NCI-H1092 (cell line): ENCODE measurements at regions not wholly inside any gene's neighbourhood (a gene's known extent, or its start where the extent isn't known, plus 50 kb on each side); places are given as distances from the start of the nearest gene placed in this dataset.

Experiments
- DNase-seq: peaks from one replicate; lab custom pipeline; 2025; lab: John Stamatoyannopoulos, UW

DNA sequence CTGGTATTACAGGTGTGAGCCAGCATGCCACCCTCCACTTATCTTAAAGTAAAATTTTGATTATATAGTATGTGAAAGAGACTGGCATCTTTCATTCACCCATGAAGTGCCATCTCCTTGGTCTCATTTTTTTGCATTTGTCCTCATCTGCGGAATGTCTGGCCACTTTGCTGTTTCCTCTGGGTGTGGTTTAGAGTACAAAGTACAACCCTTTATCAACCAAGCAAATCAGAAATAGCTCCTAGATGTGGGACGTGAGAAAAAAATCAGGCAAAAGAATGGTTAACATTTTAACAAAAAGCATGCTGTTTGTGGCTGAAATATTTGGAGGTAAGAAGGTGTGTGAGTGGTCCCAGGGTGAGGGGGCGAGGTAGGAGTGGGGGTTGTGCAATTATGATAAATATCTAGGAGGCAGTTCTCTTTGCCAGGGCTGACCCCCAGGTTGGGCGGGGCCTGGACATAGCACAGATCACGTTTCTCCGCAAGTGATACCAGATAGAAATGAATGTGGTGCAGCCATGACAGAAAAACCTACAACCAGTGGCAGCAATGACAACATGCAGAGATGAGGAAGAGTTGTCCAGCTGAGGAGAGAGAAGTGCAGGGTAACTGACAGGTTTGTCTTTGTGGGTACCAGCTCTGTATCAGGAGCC is 115.8 kb upstream of the SERTAD2 start:
- DNase-seq = no peak

DNA sequence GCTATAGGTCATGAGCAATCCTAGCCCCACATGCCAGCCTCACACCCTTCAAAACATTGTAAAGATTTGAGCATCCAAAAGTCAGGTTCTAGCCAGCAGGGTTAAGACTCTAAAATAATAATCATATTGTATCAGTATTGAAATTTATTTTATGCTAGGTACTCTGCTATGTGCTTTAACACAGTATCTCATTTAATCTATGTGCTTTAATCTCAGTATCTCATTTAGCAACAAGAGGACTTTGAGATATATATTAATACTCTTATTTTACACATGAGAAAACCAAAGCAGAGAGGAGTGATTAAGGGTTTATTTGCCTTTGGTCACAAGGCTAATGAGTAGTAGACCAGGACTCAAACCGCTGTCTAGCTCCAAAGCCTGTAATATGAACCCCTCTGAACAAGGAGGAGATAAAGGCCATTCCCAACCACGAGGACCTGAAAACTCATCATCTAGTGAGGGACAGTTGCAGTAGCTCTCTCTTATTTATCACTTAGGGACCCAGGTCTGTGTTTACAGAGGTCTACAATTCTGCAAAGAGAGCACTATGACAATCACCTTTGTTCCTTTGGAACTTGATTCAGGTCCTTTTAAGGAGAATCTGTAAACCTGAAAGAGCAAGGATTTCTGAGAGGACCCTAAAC is 116.5 kb upstream of the SERTAD2 start:
- no peak for DNase-seq

DNA sequence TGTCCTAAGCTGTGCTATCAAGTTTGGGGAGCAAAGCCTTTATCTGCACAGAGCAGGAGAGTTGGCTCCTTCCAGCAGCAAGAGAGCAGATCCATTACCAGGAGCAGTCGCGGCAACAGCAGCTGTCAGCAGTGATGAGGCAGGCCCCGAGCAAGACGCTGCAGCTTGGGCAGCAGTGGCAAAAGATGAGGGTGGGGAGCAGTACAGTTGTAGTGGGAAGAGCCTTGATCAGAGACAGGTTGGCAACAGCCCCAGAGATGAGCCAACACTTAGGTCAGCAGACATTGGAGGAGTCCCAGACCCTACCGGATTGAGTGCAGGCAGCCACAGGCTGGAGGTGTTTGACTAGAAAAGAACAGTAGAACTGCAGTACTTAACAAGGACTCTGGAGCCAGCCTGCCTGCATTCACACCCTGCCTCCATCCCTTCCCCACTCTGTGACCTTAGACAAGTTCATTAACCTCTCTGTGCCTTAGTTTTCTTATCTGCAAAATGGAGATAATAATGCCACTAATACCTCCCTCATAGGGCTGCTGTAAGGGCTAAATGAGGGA is 117.1 kb upstream of the SERTAD2 start:
- DNase-seq = no peak

DNA sequence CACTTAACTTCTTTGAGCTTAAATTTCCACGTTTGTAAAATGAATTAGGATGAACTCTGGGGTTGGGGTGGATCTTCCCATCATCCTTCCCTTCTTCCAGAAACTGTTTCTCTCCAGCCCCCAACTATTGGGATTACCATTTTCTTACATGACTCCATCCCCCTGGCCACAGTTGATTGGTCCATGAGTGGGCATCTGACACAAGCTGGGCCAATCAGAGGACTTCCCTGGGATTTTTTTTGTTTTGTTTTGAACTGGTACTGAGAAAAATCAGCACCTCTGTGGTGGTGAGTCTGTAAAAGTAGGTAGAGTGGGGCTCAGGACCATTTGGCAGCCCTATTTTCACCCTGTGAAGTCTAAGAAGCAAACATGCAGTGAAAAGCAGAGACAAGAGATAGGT is 118.0 kb upstream of the SERTAD2 start:
- DNase-seq = no peak

DNA sequence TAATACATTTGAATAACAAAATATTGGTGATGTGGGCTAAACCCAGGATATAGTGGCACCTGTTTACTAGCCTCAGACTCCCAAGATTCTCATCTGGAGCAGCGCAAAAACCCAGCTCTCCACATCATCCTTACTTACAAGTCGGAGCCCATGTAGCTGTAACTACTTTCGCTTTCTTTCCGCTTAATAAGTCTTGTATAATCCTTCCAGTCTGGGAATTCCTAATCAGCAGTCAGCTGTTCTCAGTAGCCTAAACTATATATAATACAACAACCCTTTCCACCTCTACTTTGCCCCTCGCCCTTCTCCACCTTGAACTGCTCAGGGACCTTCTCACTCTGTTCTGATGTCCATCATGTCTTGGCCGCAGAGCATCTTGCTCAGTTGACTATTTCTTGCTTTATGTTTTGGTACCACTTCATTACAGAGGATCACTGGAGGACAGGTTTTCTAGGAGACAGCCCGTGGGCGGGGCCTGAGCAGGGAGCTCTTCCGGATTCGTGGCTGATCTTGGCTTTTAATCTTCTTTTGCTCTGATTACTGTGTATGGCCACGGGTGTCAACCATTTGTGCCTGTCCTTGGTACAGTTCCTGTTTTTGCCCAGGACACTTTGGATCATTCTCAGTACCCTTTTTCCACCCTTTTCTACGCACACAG is 119.9 kb upstream of the SERTAD2 start:
- no peak for DNase-seq

DNA sequence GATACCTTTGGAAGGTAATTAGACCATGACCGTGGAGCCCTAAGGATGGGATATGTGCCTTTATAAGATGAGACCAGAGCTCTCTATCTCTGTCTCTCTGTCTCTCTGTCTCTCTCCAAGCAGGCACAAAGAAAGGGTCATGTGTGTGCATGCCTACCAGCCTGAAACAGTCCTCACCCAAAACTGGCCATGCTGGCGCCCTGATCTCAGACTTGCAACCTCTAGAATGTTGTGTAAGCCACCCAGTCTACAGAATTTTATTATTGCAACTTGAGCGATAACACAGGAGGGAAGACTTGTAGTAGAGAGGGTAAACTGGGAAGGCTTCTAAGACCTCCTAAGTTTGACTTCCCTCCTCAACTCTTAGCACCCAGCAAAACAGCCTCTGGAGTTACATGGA is 124.1 kb upstream of the SERTAD2 start:
- no peak for DNase-seq

DNA sequence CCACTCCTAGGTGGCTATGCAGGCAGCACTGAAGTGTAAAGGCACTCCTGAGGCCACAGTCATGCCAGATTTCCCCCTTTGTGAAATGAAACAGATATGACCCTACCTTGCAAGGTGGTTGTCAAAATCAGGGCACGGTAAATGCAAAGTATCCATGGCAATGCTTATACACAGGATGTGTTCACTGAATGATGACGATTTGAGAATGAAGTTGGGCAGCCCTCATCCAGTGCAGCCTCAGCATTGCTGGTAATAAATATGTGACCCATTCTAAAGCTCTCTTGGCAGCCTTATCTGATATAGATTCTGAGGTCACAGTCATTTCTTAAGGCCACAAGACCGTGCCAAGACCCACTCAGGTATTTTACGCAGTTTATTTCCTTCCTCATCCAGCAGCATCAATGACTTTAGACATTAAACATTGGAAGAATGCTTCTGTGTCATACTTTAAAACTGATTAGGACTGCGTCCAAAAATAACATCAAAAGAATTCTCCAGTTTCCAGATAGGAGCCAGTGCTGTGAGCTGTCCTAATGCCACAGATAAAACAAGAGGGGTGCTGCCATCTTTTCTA is 125.5 kb upstream of the SERTAD2 start:
- DNase-seq = no peak

DNA sequence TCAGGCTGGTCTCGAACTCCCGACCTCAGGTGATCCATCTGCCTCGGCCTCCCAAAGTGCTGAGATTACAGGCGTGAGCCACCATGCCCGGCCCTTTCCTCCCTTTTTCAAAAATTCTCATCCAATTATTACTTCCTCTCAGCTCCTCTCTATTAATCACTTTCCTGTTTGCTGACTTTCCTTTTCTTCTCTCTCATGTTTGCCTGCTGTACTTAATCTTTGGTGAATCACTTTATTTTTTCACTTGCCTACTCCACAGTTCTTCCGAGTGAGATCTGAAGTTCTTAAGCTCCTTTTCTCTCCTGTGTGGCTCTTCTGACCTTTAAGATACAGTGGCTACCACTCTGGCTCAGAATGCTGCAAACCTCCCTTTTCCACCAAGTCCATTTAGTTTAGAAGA is 126.3 kb upstream of the SERTAD2 start:
- no peak for DNase-seq

DNA sequence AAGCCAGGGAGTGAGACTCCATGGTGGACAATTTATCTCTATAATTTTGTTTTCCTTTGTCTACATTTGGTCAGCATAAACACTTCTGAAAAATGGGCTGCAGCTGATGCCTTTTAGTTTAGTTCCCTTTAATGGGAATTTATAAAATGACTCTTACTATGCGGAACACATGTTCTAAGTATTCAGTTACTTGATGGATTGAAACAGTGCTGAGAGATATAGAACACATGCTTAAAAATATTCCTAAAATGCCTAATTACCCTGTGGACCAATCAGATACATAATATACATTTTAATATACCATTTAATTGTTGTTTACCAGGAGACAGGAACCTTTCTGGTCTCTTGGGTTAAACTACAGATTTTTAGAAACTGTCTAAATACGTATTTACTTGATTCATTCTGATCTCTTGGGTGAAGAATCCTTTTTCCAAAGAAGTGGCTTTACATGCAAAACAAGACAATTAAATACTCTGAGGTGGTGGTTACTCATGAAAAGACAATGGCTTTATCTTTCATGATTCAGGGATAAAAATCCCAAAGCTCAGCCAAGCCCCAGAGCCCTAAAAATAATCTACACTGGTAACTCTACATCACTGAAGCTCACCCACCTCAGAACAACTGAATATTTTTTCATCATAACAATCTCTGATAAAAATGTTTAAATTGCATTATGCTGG is 128.1 kb upstream of the SERTAD2 start:
- DNase-seq = no peak

DNA sequence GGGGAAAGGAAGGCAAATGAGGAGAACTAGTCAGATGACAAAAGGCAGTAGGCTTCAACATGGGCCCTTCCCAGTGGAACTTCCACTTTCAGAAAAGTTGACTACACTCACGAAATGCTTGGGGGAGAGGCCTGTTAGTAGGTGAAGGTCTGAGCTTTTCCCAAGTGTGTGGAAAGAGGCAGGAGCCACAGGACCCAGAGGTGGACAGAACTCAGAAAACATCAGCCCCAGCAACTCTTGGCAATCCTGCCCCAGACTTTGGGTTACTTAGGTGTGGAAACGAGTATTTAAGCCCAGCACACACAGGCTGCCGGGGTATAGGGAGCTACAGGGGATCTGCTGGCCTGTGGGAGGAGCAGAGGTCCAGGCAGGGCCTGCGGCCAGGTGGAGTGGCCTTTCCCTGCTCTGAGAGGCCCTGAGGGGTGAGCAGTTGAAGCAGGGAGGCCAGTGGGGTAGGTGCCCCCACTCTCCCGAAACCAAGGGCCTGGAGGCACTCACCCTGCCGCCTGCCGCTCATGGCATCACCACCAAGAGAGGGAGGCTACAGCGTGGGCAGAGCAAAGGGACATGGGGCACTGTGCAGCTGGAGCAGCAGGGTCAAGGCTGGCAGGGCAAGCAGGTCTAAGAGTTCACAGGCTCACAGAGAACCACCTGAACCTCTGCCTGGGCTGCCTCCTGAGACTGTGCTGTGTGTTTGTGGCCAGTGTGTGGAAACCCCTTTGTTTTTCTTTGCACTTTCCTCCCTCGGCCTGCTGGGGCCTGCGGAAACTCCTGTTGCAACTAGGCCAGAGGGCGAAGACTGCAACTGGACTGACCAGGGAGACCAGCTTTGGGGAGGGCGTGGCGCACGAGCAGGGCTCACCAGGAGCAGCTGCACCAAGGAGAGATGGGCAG is 130.7 kb upstream of the SERTAD2 start:
- DNase-seq = no peak

DNA sequence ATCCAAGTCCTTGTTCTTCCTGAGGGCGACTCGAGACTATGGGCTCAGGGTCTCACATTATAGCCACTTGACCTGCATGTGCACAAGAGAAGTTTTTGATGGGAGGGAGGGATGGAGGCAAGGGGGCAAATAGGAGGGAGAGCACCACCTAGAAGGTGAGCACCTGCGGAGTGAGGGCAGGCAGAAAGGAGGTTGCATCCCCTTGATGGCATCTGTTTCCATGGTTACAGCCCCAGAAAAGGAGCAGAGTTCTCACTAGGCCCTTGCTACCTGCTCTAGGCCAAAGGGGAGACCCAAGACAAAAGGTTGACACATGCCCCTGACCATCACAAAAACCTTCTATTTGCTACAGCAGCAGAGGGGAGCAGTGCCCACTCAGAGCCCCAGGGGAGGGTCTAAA is 131.5 kb upstream of the SERTAD2 start:
- no peak for DNase-seq

DNA sequence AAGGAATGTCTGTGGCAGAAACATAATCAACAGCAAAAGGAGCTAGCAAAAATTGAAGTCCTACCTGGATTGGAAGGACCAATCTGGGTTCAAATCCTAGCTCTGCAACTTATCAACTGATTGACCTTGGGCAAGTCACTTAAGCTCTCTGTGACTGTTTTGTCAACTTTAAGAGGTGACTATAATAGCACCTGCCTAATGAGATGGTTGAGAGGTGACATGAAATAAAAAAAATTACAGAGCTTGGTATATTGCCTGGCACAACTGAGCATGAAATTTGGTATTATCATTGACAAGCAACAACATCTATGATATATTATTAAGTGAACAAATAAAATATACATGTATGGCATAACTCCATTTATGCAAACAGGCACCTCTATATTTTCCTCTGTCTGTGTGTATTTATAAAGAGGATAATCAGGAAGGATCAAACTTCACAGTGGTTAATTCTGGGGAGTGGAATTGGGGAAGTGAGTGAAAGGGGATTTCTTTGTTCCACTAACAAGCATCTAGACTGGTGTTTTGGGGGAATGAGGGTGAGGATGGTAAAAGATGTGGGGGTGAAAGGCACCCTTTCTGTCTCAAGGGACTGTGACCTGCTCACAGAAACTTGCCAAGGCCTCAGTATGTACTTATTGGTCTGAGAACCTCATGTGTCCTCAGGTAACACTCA is 132.8 kb upstream of the SERTAD2 start:
- DNase-seq = no peak

DNA sequence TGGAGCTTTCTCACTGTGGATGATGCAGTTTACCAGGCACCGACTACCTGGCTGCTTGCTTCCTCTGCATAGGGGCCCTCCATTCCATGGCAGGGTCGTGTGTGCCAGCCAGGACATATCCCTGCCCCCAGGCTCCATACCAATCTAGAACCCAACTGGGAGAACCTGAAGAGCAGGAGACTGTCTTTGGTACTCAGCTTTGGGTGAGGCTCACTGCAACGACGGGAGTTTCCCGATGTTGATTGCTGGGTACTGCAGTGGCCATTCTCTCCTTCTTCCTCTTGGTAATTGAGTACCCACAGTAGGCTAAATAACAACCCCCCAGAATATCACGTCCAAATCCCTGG is 133.3 kb upstream of the SERTAD2 start:
- no peak for DNase-seq

DNA sequence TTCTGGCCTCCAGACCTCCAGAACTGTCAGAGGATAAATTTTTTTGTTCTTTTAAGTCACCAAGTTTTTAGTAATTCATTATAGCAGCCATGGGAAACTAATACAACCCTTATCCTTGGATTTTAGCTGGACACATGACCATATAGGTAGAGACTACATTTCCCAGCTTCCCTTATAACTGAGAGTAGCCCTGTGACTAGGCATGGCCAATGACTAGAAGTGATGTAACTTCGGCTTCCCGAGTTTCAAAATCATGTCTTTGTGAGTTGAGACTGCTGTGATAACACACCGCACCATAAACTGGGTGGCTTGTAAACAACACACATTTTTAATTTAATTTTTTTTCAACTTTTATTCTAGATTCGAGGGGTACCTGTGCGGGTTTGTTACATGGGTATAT is 134.0 kb upstream of the SERTAD2 start:
- no peak for DNase-seq

DNA sequence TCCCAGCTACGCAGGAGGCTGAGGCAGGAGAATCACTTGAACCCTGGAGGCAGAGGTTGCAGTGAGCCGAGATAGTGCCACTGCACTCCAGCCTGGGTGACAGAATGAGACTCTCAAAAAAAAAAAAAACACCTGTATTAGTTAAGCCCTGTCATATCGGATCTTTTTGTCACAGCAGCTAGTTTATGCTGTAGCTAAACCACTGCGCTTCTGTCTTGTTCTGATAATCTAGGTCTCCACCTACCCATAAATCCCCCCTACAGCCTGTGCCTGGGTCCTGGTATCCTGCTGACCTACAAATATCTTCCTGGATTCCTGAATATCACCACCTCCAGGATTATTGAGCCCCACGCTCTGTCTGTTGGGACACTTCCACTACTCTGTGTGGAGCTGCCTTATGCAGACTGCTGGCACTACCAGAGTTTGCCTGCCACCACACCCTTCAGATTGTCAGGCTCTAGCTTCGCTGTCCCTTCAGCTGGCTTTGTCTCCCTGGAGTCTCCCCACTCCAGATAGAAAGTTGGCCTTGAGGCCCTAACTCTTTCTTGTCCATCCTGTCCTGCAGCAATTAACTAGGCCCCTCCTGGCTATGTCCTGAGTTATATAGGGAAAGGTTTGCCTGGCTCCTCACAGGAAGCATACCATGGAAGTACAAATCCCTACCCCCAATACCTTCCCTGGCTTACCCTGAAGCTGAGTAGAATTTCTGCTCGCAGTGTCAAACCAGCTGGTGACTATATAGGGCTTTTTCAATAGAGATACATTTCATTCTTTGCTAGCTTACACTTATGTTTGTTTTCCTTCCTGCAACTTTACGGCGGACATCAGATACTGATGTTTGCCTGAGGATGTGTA is 136.0 kb upstream of the SERTAD2 start:
- DNase-seq = no peak

DNA sequence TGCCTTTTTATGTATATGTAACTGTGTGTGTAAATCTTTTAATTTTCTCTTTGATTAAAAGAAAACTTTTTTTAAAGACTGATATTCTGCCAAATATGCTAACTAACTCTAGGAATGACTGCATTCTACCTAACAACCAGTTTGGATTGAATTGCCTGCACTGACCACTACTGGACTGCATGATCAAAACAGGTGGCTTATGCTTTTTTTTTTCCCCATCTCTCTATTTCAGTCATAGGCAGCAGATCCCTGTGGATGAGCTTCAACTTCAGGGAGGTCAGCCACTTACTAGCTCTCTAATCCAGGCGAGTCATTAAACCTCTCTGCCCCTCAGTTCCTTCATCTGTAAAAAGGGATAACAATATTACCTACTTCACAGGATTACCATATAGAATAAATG is 138.6 kb upstream of the SERTAD2 start:
- no peak for DNase-seq

DNA sequence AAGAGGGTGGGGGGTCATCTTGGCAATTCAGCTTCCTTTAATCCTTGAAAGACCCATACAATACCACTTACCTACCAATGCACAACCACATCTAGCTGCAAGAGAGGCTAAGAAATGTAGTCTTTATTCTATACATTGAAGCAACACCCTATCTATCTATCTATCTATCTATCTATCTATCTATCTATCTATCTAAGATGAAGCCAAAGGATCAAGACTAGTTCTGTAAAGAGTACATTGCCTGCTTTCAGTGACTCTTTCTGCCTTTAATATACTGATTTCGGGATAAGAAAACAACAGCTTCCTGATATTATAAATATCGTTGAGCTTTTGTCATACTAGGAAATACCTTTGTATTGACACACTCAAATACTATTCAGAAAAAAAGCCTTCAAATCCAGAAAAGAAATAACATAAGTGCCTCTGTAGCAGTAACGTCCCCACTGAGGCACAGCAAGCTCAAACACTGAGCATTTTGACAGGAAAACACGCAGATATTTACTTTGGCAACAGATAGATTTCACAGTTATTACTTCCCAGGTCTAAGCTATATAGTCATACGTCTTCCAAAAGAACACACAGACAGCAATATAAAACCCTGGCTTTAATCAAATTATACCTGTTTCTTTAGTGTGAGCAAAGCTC is 139.4 kb upstream of the SERTAD2 start:
- DNase-seq = no peak

DNA sequence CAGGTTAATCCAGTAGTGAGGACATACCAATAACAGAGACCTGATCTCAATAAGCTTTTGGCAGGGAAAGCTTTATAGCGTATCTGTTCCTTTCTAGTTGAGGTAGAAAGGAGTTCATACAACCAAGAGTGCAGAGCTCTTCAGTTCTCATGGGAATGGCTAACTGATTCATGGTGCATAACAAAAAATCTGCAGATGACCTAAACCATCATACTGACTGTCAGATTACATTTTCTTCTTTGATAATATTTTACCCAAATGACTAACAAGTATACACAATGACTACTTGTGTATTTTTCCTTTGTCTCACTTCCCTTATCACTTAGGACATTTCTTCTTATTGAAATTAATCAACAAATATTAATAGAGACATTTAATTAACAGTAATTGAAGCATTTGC is 140.0 kb upstream of the SERTAD2 start:
- DNase-seq = no peak

DNA sequence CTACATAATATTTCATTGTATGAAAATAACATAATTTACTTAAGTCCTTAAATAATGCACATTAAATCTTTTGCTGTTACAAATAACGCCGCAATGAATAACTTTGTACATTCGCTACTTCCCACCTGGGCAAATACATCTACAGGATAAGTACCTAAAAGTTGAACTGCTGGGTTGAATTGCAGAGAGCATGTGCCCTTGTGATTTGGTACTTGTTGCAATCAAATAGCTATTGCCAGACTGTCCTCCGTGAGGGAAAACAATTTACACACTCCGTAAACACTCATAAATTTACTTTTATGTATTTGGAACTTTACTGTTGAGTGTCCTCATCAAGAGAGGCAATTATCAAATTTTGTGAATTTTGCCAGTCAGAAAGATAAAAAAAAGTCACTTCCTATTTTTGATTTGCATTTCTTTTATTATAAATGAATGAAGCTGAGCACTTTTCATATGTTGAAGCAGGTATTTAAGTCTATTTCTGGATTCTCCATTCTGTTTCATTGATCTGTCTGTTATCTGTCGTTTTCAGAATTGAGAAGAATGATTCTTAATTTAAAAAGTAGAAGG is 140.8 kb upstream of the SERTAD2 start:
- no peak for DNase-seq
